ENCODE measurements at regions not wholly inside any gene's neighbourhood (a gene's known extent, or its start where the extent isn't known, plus 50 kb on each side); places are given as distances from the start of the nearest gene placed in this dataset.

DNA sequence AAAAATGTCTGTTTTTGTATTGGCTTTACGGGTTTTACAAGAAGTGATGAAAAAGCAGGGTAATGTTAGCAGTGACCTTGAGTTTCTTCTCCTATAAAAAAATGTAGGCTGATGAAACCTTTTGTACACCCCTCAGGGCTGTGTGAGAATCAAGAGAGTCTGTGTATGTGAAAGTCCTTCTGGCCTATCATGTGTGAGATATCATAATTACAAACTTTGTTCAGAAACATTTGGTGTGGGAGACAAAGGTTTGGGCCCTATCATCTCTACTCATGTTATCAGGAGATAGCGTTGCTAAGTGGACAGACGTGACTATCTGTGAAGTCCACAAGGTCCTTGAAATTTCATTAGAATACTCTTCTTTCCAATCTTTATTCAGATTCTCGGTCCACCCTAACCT lies 170.6 kb upstream of the HAND2 start:
- no peak for TF ChIP-seq POLR2A (IDR thresholded peaks at IDR 0.05)
- TF ChIP-seq, protein P1, sequence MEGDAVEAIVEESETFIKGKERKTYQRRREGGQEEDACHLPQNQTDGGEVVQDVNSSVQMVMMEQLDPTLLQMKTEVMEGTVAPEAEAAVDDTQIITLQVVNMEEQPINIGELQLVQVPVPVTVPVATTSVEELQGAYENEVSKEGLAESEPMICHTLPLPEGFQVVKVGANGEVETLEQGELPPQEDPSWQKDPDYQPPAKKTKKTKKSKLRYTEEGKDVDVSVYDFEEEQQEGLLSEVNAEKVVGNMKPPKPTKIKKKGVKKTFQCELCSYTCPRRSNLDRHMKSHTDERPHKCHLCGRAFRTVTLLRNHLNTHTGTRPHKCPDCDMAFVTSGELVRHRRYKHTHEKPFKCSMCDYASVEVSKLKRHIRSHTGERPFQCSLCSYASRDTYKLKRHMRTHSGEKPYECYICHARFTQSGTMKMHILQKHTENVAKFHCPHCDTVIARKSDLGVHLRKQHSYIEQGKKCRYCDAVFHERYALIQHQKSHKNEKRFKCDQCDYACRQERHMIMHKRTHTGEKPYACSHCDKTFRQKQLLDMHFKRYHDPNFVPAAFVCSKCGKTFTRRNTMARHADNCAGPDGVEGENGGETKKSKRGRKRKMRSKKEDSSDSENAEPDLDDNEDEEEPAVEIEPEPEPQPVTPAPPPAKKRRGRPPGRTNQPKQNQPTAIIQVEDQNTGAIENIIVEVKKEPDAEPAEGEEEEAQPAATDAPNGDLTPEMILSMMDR (IDR thresholded peaks at IDR 0.05) = no peak

Measured in heart left ventricle (tissue), 13 donors.